Liver (tissue), 3 donors: ENCODE measurements at regions not wholly inside any gene's neighbourhood (a gene's known extent, or its start where the extent isn't known, plus 50 kb on each side); places are given as distances from the start of the nearest gene placed in this dataset.

Source experiments
- CTCF ChIP-seq: fragments of 150-350 bp; IDR thresholded peaks from 2 replicates; pipeline ENCODE4 v1.5.1; 2017; ENCODE audit warnings: improper control_type of control experiment, low read depth, low read length; ENCODE audit not compliant: missing input control
- RAD21 ChIP-seq, 2 donors: IDR thresholded peaks; 2 replicates each; pipeline ENCODE4 v1.6.1; 2016; ENCODE audit warnings: antibody characterized with exemption in 2 of 2, mild to moderate bottlenecking in 2 of 2
- REST ChIP-seq: IDR thresholded peaks from 2 replicates; pipeline ENCODE4 v1.6.1; 2016; ENCODE audit warnings: antibody characterized with exemption, mild to moderate bottlenecking
- ZBTB33 ChIP-seq: IDR thresholded peaks from 2 replicates; pipeline ENCODE4 v1.6.1; 2016; ENCODE audit warnings: antibody characterized with exemption
- donor health status: healthy.
- donor health status: healthy.

GRCh38 chr18:60209042-60209441 is 163.5 kb downstream of the MC4R start:
- TF ChIP-seq REST (no peak), CTCF (no peak), ZBTB33 (no peak), RAD21 (IDR thresholded peaks at IDR 0.05) (no peak)
